ENCODE measurements at regions not wholly inside any gene's neighbourhood (a gene's known extent, or its start where the extent isn't known, plus 50 kb on each side); places are given as distances from the start of the nearest gene placed in this dataset.

GRCh38 chr10:118471863-118472262 lies 123.6 kb downstream of the PRLHR start:
- no peaks in the 10 kb centered on the region for H3K36me3 ChIP-seq (replicated peaks)
- in situ Hi-C loops (cut with MboI; ENCODE audit: low sequenced_read_pairs), result no loop called here
- H3K9me3 ChIP-seq, result no peaks in the 10 kb centered on the region
- H3K27me3 ChIP-seq (ENCODE audit: low read depth), result peaks cover 10% of the 10 kb centered on the region
- no peak overlapping the region for H3K4me3 ChIP-seq
- no peaks in the 10 kb centered on the region for H3K4me1 ChIP-seq
- DNase-seq (ENCODE audit: low spot score in 2 of 2), result no peak

GRCh38 chr10:118470470-118470869 lies 125.0 kb downstream of the PRLHR start:
- Histone ChIP-seq H3K4me3 (no peak overlapping the region), H3K27me3 (ENCODE audit: low read depth) (peaks cover 17% of the 10 kb centered on the region), H3K9me3 (no peaks in the 10 kb centered on the region), H3K4me1 (no peaks in the 10 kb centered on the region), H3K36me3 (replicated peaks) (no peaks in the 10 kb centered on the region)
- no peak for DNase-seq (ENCODE audit: low spot score in 2 of 2)
- in situ Hi-C loops (cut with MboI; ENCODE audit: low sequenced_read_pairs), result no loop called here

- H3K27me3 ChIP-seq (ENCODE audit: low read depth), result peaks cover 26% of the 10 kb centered on the region
- no peaks in the 10 kb centered on the region for H3K9me3 ChIP-seq
- in situ Hi-C loops (cut with MboI; ENCODE audit: low sequenced_read_pairs), result no loop called here
- no peaks in the 10 kb centered on the region for H3K36me3 ChIP-seq (replicated peaks)
- DNase-seq (ENCODE audit: low spot score in 2 of 2), result no peak
- no peaks in the 10 kb centered on the region for H3K4me1 ChIP-seq
- no peak overlapping the region for H3K4me3 ChIP-seq
Measured at GRCh38 chr10:118467200-118467599, 125.1 kb upstream of the FAM204A start.

GRCh38 chr10:118465300-118465874 lies 123.3 kb upstream of the FAM204A start:
- Histone ChIP-seq H3K36me3 (replicated peaks) (no peaks in the 10 kb centered on the region), H3K27me3 (ENCODE audit: low read depth) (peaks cover 29% of the 10 kb centered on the region), H3K4me1 (no peaks in the 10 kb centered on the region), H3K4me3 (no peak overlapping the region), H3K9me3 (no peaks in the 10 kb centered on the region)
- no peak for DNase-seq (ENCODE audit: low spot score in 2 of 2)
- in situ Hi-C loops (cut with MboI; ENCODE audit: low sequenced_read_pairs), result no loop called here

DNA sequence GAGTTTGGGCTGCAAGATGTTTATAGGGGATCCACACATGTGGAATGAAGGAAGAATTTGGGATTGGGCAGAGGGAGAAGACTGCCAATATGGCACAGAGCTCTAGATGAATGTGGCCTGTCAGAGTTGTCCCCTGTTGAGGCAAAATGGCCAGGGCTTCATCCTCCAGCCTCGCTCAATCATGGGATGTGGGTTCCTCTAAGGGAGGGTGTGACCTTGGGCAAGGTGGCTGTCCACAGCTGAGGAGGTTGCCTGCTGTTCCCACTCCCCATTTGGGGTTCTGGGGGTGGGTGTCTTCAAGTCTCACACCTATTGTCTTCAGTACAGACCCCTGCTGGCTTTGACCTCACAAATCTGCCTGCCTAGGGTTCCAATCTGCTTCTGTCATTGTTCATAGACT lies 121.6 kb upstream of the FAM204A start:
- Histone ChIP-seq H3K36me3 (replicated peaks) (no peaks in the 10 kb centered on the region), H3K27me3 (ENCODE audit: low read depth) (peaks cover 29% of the 10 kb centered on the region), H3K4me3 (no peak overlapping the region), H3K9me3 (no peaks in the 10 kb centered on the region), H3K4me1 (no peaks in the 10 kb centered on the region)
- DNase-seq (ENCODE audit: low spot score in 2 of 2), result no peak
- in situ Hi-C loops (cut with MboI; ENCODE audit: low sequenced_read_pairs), result no loop called here

- in situ Hi-C loops (cut with MboI; ENCODE audit: low sequenced_read_pairs), result no loop called here
- no peak for DNase-seq (ENCODE audit: low spot score in 2 of 2)
Measured at GRCh38 chr10:118462401-118462800, 120.3 kb upstream of the FAM204A start.

GRCh38 chr10:118459642-118460193 lies 117.6 kb upstream of the FAM204A start:
- H3K9me3 ChIP-seq, result no peaks in the 10 kb centered on the region
- no peak overlapping the region for H3K4me3 ChIP-seq
- no peaks in the 10 kb centered on the region for H3K4me1 ChIP-seq
- no peaks in the 10 kb centered on the region for H3K36me3 ChIP-seq (replicated peaks)
- peaks cover 12% of the 10 kb centered on the region for H3K27me3 ChIP-seq (ENCODE audit: low read depth)
- DNase-seq (ENCODE audit: low spot score in 2 of 2), result peak; percentile 61 to 78
- in situ Hi-C loops (cut with MboI; ENCODE audit: low sequenced_read_pairs), result no loop called here

More at GRCh38 chr10:118462401-118462800, 120.3 kb upstream of the FAM204A start:
- no peak overlapping the region for H3K4me3 ChIP-seq
- no peaks in the 10 kb centered on the region for H3K4me1 ChIP-seq
- no peaks in the 10 kb centered on the region for H3K36me3 ChIP-seq (replicated peaks)
- peaks cover 22% of the 10 kb centered on the region for H3K27me3 ChIP-seq (ENCODE audit: low read depth)
- no peaks in the 10 kb centered on the region for H3K9me3 ChIP-seq

GRCh38 chr10:118458957-118459641 lies 117.0 kb upstream of the FAM204A start:
- no peaks in the 10 kb centered on the region for H3K9me3 ChIP-seq
- no peak for DNase-seq (ENCODE audit: low spot score in 2 of 2)
- H3K4me1 ChIP-seq, result no peaks in the 10 kb centered on the region
- no peaks in the 10 kb centered on the region for H3K36me3 ChIP-seq (replicated peaks)
- H3K27me3 ChIP-seq (ENCODE audit: low read depth), result peaks cover 9% of the 10 kb centered on the region
- in situ Hi-C loops (cut with MboI; ENCODE audit: low sequenced_read_pairs), result no loop called here
- H3K4me3 ChIP-seq, result no peak overlapping the region

GRCh38 chr10:118457824-118458428 lies 115.8 kb upstream of the FAM204A start:
- no peak for DNase-seq (ENCODE audit: low spot score in 2 of 2)
- no peaks in the 10 kb centered on the region for H3K36me3 ChIP-seq (replicated peaks)
- H3K4me1 ChIP-seq, result no peaks in the 10 kb centered on the region
- in situ Hi-C loops (cut with MboI; ENCODE audit: low sequenced_read_pairs), result no loop called here
- H3K27me3 ChIP-seq (ENCODE audit: low read depth), result peaks cover 7% of the 10 kb centered on the region; the same call in 1 of the 2 replicates
- no peaks in the 10 kb centered on the region for H3K9me3 ChIP-seq
- H3K4me3 ChIP-seq, result no peak overlapping the region

GRCh38 chr10:118455181-118455695 lies 113.1 kb upstream of the FAM204A start:
- in situ Hi-C loops (cut with MboI; ENCODE audit: low sequenced_read_pairs), result no loop called here
- H3K27me3 ChIP-seq (ENCODE audit: low read depth), result no peaks in the 10 kb centered on the region

DNA sequence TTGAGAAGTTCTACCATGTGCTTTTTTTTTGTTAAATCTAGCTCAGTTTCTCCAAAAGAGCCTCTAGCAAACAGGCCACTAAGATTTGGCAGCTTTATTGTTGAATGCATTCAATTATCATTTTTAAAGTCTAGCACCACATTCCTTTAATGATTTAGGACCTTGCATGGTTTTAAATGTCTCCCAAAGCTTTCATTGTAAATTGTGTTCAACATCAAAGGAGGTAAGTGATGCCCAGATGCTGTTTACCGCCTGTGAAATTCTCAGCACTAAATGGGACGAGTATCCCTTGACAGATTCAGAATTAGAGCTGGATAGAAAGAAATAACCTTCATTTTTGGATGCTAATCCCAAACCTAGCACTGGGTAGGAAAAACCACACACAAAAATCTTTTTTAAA lies 112.1 kb upstream of the FAM204A start:
- DNase-seq (ENCODE audit: low spot score in 2 of 2), result no peak
- H3K36me3 ChIP-seq (replicated peaks), result no peaks in the 10 kb centered on the region
- H3K27me3 ChIP-seq (ENCODE audit: low read depth), result no peaks in the 10 kb centered on the region
- H3K4me3 ChIP-seq, result no peak overlapping the region
- H3K9me3 ChIP-seq, result no peaks in the 10 kb centered on the region
- H3K4me1 ChIP-seq, result no peaks in the 10 kb centered on the region
- in situ Hi-C loops (cut with MboI; ENCODE audit: low sequenced_read_pairs), result no loop called here

More at GRCh38 chr10:118455181-118455695, 113.1 kb upstream of the FAM204A start:
- H3K36me3 ChIP-seq (replicated peaks), result no peaks in the 10 kb centered on the region
- H3K4me1 ChIP-seq, result no peaks in the 10 kb centered on the region
- H3K4me3 ChIP-seq, result no peak overlapping the region
- no peak for DNase-seq (ENCODE audit: low spot score in 2 of 2)
- no peaks in the 10 kb centered on the region for H3K9me3 ChIP-seq

- in situ Hi-C loops (cut with MboI; ENCODE audit: low sequenced_read_pairs), result no loop called here
- H3K4me1 ChIP-seq, result no peaks in the 10 kb centered on the region
- no peaks in the 10 kb centered on the region for H3K9me3 ChIP-seq
- DNase-seq (ENCODE audit: low spot score in 2 of 2), result no peak
- no peaks in the 10 kb centered on the region for H3K27me3 ChIP-seq (ENCODE audit: low read depth)
- no peak overlapping the region for H3K4me3 ChIP-seq
- H3K36me3 ChIP-seq (replicated peaks), result no peaks in the 10 kb centered on the region
Measured at GRCh38 chr10:118452098-118452497, 110.0 kb upstream of the FAM204A start.

DNA sequence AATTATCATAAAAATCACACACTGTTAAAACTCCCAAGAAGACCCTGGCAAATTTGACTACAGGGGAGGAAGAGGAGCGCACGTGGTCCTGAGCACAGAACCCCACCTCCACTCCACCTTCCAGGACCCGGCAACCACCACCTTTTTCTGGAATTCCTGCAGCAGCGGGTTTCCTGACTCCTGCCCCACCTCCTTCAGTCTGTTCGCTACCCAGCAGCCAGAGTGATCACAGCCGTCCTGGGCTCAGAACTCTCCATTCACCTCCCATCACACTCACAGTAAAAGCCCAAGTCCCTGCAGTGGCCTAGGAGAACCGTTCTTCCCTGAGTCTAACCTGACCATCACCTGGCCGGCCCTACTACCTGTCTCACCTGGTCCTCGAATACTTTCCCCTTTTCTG lies 107.4 kb upstream of the FAM204A start:
- Histone ChIP-seq H3K36me3 (replicated peaks) (no peaks in the 10 kb centered on the region), H3K4me3 (no peak overlapping the region), H3K4me1 (no peaks in the 10 kb centered on the region), H3K9me3 (no peaks in the 10 kb centered on the region), H3K27me3 (ENCODE audit: low read depth) (no peaks in the 10 kb centered on the region)
- no peak for DNase-seq (ENCODE audit: low spot score in 2 of 2)
- in situ Hi-C loops (cut with MboI; ENCODE audit: low sequenced_read_pairs), result no loop called here

GRCh38 chr10:118448744-118449143 lies 106.6 kb upstream of the FAM204A start:
- Histone ChIP-seq H3K36me3 (replicated peaks) (no peaks in the 10 kb centered on the region), H3K27me3 (ENCODE audit: low read depth) (no peaks in the 10 kb centered on the region), H3K4me1 (no peaks in the 10 kb centered on the region), H3K4me3 (no peak overlapping the region), H3K9me3 (no peaks in the 10 kb centered on the region)
- in situ Hi-C loops (cut with MboI; ENCODE audit: low sequenced_read_pairs), result no loop called here
- DNase-seq (ENCODE audit: low spot score in 2 of 2), result no peak
